Neuronal stem cell (in vitro differentiated cells): ENCODE measurements at regions not wholly inside any gene's neighbourhood (a gene's known extent, or its start where the extent isn't known, plus 50 kb on each side); places are given as distances from the start of the nearest gene placed in this dataset.

Source experiments
- DNase-seq: peaks from one replicate; pipeline ENCODE4 v3.0.0-alpha.2; 2013; ENCODE audit warnings: low spot score
- H2AFZ ChIP-seq: one replicate; pipeline ENCODE4 v1.6.1; 2013; ENCODE audit warnings: mild to moderate bottlenecking, low read length, inconsistent platforms
- H2AK5ac ChIP-seq: 2 replicates; pipeline ENCODE4 v1.6.1; 2013; ENCODE audit warnings: low read depth, mild to moderate bottlenecking, inconsistent platforms, low read length, moderate library complexity, mixed read lengths
- H2BK120ac ChIP-seq: 2 replicates; pipeline ENCODE4 v1.6.1; 2013; ENCODE audit warnings: low read depth, mild to moderate bottlenecking, inconsistent platforms, low read length, moderate library complexity, mixed read lengths
- H2BK12ac ChIP-seq: one replicate; pipeline ENCODE4 v1.6.1; 2013; ENCODE audit warnings: low read length, inconsistent platforms
- H2BK15ac ChIP-seq: 2 replicates; pipeline ENCODE4 v1.6.1; 2013; ENCODE audit warnings: mild to moderate bottlenecking, low read length, inconsistent platforms, mixed read lengths
- H2BK5ac ChIP-seq: one replicate; pipeline ENCODE4 v1.6.1; 2013; ENCODE audit warnings: inconsistent platforms, mild to moderate bottlenecking, low read length, moderate library complexity
- H3K14ac ChIP-seq: one replicate; pipeline ENCODE4 v1.6.1; 2013; ENCODE audit warnings: low read length, inconsistent platforms
- H3K18ac ChIP-seq: 2 replicates; pipeline ENCODE4 v1.6.1; 2013; ENCODE audit warnings: low read length, inconsistent platforms
- H3K23ac ChIP-seq: 2 replicates; pipeline ENCODE4 v1.6.1; 2013; ENCODE audit warnings: low read depth, mild to moderate bottlenecking, mixed read lengths, low read length, inconsistent platforms; ENCODE audit not compliant: poor library complexity
- H3K27ac ChIP-seq: replicated peaks from 3 replicates; pipeline ENCODE4 v1.5.1; 2013; ENCODE audit warnings: low read length, inconsistent platforms
- H3K27me3 ChIP-seq, 3 experiments: 2 replicates each; pipeline ENCODE4 v1.6.1; 2013; ENCODE audit warnings: low read length in 3 of 3, mild to moderate bottlenecking in 2 of 3, inconsistent platforms in 1 of 3, low read depth in 1 of 3, mixed read lengths in 1 of 3, moderate library complexity in 1 of 3; ENCODE audit not compliant: control insufficient read depth in 3 of 3, insufficient read depth in 3 of 3
- H3K36me3 ChIP-seq, 2 donors: replicated peaks in 1 of 2; 2 replicates each; pipeline ENCODE4 v1.6.1; 2013; ENCODE audit warnings: low read length in 2 of 2; ENCODE audit not compliant: control insufficient read depth in 2 of 2, insufficient read depth in 2 of 2
- H3K4ac ChIP-seq: 2 replicates; pipeline ENCODE4 v1.6.1; 2013; ENCODE audit warnings: inconsistent platforms, mild to moderate bottlenecking, low read length, moderate library complexity
- H3K4me1 ChIP-seq, 2 donors: 1 replicate in 1 of 2; 2 replicates in 1 of 2; pipeline ENCODE4 v1.6.1; 2013; ENCODE audit warnings: low read length in 2 of 2, low read depth in 1 of 2; ENCODE audit not compliant: control insufficient read depth in 2 of 2, insufficient read depth in 1 of 2
- H3K4me2 ChIP-seq: one replicate; pipeline ENCODE4 v1.6.1; 2013; ENCODE audit warnings: mild to moderate bottlenecking, low read length, inconsistent platforms; ENCODE audit not compliant: insufficient read depth, poor library complexity, severe bottlenecking
- H3K4me3 ChIP-seq, 2 donors: 2 replicates each; pipeline ENCODE4 v1.5.1; 2013; ENCODE audit warnings: low read length in 2 of 2, mild to moderate bottlenecking in 2 of 2, inconsistent platforms in 1 of 2, moderate library complexity in 1 of 2
- H3K79me1 ChIP-seq: one replicate; pipeline ENCODE4 v1.6.1; 2013; ENCODE audit warnings: low read depth, mild to moderate bottlenecking, inconsistent platforms, low read length, moderate library complexity
- H3K9ac ChIP-seq: one replicate; pipeline ENCODE4 v1.6.1; 2013; ENCODE audit warnings: mild to moderate bottlenecking, low read depth, low read length, inconsistent platforms; ENCODE audit not compliant: poor library complexity
- H3K9me3 ChIP-seq, 2 donors: replicated peaks in 1 of 2; 2 replicates each; pipeline versions ENCODE3 to v1.6.1; 2013; ENCODE audit warnings: low read length in 2 of 2, mild to moderate bottlenecking in 2 of 2, inconsistent platforms in 1 of 2, low read depth in 1 of 2, mixed read lengths in 1 of 2, moderate library complexity in 1 of 2; ENCODE audit not compliant: control insufficient read depth in 2 of 2, insufficient read depth in 1 of 2
- H4K8ac ChIP-seq: one replicate; pipeline ENCODE4 v1.6.1; 2013; ENCODE audit warnings: low read depth, mild to moderate bottlenecking, inconsistent platforms, low read length, moderate library complexity
- H4K91ac ChIP-seq: one replicate; pipeline ENCODE4 v1.6.1; 2013; ENCODE audit warnings: low read length, low read depth, mild to moderate bottlenecking, inconsistent platforms; ENCODE audit not compliant: poor library complexity
- WGBS, 2 donors: extraction: QIAGEN DNeasy Blood & Tissue Kit; methylation state at CpG; one replicate each; pipeline ENCODE4 v1.1.7; 2013; ENCODE audit warnings: missing lambda C conversion rate in 2 of 2, mixed read lengths in 1 of 2; ENCODE audit not compliant: insufficient read length in 2 of 2, insufficient replicate concordance in 1 of 2; ENCODE audit errors: extremely low coverage in 2 of 2; 5-methylcytosine and 5-hydroxymethylcytosine counted together

DNA sequence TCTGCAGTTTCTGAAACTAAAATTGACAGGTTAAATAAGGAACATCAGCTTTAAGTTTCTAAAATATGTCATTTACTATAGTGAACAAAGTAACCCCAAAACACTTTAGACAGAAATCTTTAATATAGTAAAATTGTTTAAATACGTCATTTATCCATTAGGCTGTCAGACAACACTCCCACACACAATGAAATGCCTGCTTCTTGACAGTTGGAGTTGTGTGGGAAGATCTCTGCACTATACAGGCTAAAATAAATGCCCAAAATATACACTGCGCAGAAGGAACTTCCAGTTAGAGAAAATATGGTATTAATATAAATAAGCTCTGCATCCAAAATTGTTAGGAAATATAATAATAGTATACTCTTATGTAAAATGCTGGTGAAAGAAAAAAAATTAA is 794.4 kb downstream of the CDH18 start:
- Histone ChIP-seq H3K36me3 (no peaks in the 10 kb centered on the region), H2BK12ac (no peak overlapping the region), H2AFZ (no peak overlapping the region), H3K9ac (no peak overlapping the region), H4K8ac (no peak overlapping the region), H3K4ac (no peak overlapping the region), H2BK5ac (no peak overlapping the region), H3K18ac (no peak overlapping the region), H3K4me3 (no peak overlapping the region), H2BK15ac (no peak overlapping the region), H2BK120ac (no peak overlapping the region), H3K79me1 (no peaks in the 10 kb centered on the region), H2AK5ac (no peak overlapping the region), H3K14ac (no peak overlapping the region), H3K4me2 (no peak overlapping the region), H4K91ac (no peak overlapping the region), H3K27me3 (no peaks in the 10 kb centered on the region), H3K23ac (no peak overlapping the region), H3K9me3 (no peaks in the 10 kb centered on the region), H3K27ac (no peak overlapping the region), H3K4me1 (no peaks in the 10 kb centered on the region)
- WGBS, 2 donors: no CpG with 5 or more reads among the region's 2 CpGs
- no peak for DNase-seq

DNA sequence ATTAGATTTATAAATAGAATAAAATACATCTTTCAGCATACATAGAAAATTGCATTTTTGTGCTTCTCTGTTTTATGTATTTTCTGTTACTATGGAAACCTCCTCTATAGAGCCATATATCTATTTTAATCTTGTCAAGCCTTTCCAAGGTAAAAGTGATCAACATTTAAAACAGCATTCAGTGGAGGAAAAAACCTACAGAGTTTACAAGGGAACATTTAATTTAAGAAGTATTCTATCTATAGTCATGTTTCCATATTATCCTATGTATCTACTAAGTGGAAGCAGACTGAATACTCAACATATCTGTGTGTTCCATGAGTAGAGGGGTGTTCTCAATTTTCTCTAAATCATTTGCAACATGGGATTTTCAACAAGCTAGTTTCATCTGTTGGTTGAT is 791.4 kb downstream of the CDH18 start:
- H2AFZ ChIP-seq: no peak overlapping the region
- no peak overlapping the region for H2BK12ac ChIP-seq
- no peak overlapping the region for H2AK5ac ChIP-seq
- no peak for DNase-seq
- H3K4me1 ChIP-seq: peaks cover 0 to 2% of the 10 kb centered on the region in 2 donors
- no peaks in the 10 kb centered on the region for H3K9me3 ChIP-seq
- no peak overlapping the region for H2BK15ac ChIP-seq
- no peak overlapping the region for H3K9ac ChIP-seq
- H3K27me3 ChIP-seq: no peaks in the 10 kb centered on the region
- no peak overlapping the region for H3K4me2 ChIP-seq
- no peak overlapping the region for H3K27ac ChIP-seq
- H2BK120ac ChIP-seq: no peak overlapping the region
- H3K23ac ChIP-seq: no peak overlapping the region
- H3K4ac ChIP-seq: no peak overlapping the region
- no peaks in the 10 kb centered on the region for H3K36me3 ChIP-seq
- no peak overlapping the region for H4K8ac ChIP-seq
- H3K4me3 ChIP-seq: no peak overlapping the region
- no peak overlapping the region for H2BK5ac ChIP-seq
- no peaks in the 10 kb centered on the region for H3K79me1 ChIP-seq
- H3K14ac ChIP-seq: no peak overlapping the region
- H3K18ac ChIP-seq: no peak overlapping the region
- H4K91ac ChIP-seq: no peak overlapping the region

DNA sequence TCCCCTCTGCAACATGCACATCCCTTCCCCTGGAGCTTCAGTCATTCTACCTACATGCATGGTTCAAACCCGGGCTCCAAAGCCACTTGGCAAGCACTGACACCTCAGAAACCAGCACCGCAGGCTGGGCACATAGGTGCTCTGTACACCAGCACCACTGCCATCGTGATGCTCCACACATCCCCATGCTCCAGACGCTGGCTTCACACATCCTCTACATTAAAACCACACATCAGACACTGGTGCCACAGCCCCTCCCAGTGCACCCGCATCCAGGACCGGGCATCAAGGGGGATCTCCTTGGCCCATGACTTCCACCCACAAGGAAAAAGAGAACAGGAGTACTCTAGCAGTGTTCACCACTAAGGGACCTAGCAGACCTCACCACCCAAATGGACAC is 787.7 kb downstream of the CDH18 start:
- H3K4me2 ChIP-seq: no peak overlapping the region
- peak overlapping the region; percentile 20 for H2AFZ ChIP-seq
- H3K27ac ChIP-seq: no peak overlapping the region
- H4K8ac ChIP-seq: peak overlapping the region; percentile 68
- H3K79me1 ChIP-seq: no peaks in the 10 kb centered on the region
- H3K18ac ChIP-seq: no peak overlapping the region
- H3K14ac ChIP-seq: no peak overlapping the region
- H3K9ac ChIP-seq: no peak overlapping the region
- no peak overlapping the region for H2BK15ac ChIP-seq
- no peak overlapping the region for H4K91ac ChIP-seq
- no peaks in the 10 kb centered on the region for H3K36me3 ChIP-seq
- H3K9me3 ChIP-seq: no peaks in the 10 kb centered on the region
- no peak overlapping the region for H2BK12ac ChIP-seq
- peak overlapping the region; percentile 52 for H3K23ac ChIP-seq
- no peak overlapping the region for H2BK5ac ChIP-seq
- peaks cover 0 to 2% of the 10 kb centered on the region in 2 donors for H3K4me1 ChIP-seq
- DNase-seq: no peak
- no peak overlapping the region for H3K4ac ChIP-seq
- H3K27me3 ChIP-seq: no peaks in the 10 kb centered on the region
- H2BK120ac ChIP-seq: no peak overlapping the region
- no peak overlapping the region for H3K4me3 ChIP-seq
- WGBS, 2 donors: no CpG with 5 or more reads among the region's 6 CpGs
- no peak overlapping the region for H2AK5ac ChIP-seq

DNA sequence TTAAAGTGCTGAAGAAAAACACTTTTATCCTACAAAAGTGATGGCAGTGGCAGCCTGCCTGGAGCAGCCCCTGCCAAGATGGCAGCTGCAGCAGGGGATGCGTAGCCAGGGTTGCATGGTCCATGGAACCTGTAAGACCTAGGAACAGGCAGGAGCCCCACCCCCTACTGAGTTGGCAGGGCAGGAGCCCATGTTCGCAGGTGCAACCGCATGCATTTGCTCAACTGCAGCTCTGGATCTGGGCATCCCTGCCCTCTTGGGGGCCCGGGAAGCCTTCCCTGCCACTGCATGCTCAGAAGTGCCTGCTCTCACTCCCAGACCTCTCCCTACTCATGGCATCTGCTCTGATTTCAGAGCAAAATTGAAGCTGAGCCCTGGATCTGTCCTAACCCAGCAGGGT is 779.6 kb downstream of the CDH18 start:
- Histone ChIP-seq H3K79me1 (no peaks in the 10 kb centered on the region), H4K8ac (no peak overlapping the region), H3K27ac (no peak overlapping the region), H3K18ac (no peak overlapping the region), H2AFZ (no peak overlapping the region), H3K4me1 (no peaks in the 10 kb centered on the region), H2BK5ac (no peak overlapping the region), H3K4me3 (no peak overlapping the region), H3K9ac (no peak overlapping the region), H2BK12ac (no peak overlapping the region), H2BK15ac (no peak overlapping the region), H3K4me2 (no peak overlapping the region), H4K91ac (no peak overlapping the region), H2BK120ac (no peak overlapping the region), H3K27me3 (no peaks in the 10 kb centered on the region), H3K9me3 (no peaks in the 10 kb centered on the region), H3K14ac (no peak overlapping the region), H2AK5ac (peak overlapping the region; percentile 61), H3K23ac (no peak overlapping the region), H3K4ac (no peak overlapping the region), H3K36me3 (no peaks in the 10 kb centered on the region)
- WGBS, 2 donors: no CpG with 5 or more reads among the region's 4 CpGs
- DNase-seq: no peak
